HG02840 (cell line): ENCODE measurements at regions not wholly inside any gene's neighbourhood (a gene's known extent, or its start where the extent isn't known, plus 50 kb on each side); places are given as distances from the start of the nearest gene placed in this dataset.
"Not testable (repeated sequence)": the region's sequence is repeated elsewhere in the genome, so short reads cannot be mapped to it uniquely, and the experiment has no call there.

Experiments used
- ATAC-seq: cut with Tn5 transposase; IDR thresholded peaks from one replicate; pipeline ENCODE4 v1.9.1; 2021; ENCODE audit warnings: mild to moderate bottlenecking, moderate library complexity, moderate number of reproducible peaks; ENCODE audit not compliant: unreplicated experiment, low FRiP score

GRCh38 chr6:63440057-63440456 is 120.3 kb upstream of the LGSN start:
- no peak for ATAC-seq

GRCh38 chr6:63440594-63440993 is 120.8 kb upstream of the LGSN start:
- ATAC-seq = no peak

GRCh38 chr6:63441266-63441956 is 121.6 kb upstream of the LGSN start:
- ATAC-seq = no peak

- ATAC-seq = no peak
These were observed 123.1 kb upstream of the LGSN start for GRCh38 chr6:63442870-63443269.

GRCh38 chr6:63444768-63445167 is 125.0 kb upstream of the LGSN start:
- no peak for ATAC-seq

GRCh38 chr6:63446405-63446804 is 125.9 kb upstream of the LOC128125822 start:
- no peak for ATAC-seq

- no peak for ATAC-seq
These were observed 125.1 kb upstream of the LOC128125822 start for GRCh38 chr6:63447134-63447533.

GRCh38 chr6:63448229-63448628 is 124.1 kb upstream of the LOC128125822 start:
- ATAC-seq = no peak

GRCh38 chr6:63449714-63450113 is 122.6 kb upstream of the LOC128125822 start:
- ATAC-seq = no peak

GRCh38 chr6:63451238-63451637 is 121.0 kb upstream of the LOC128125822 start:
- no peak for ATAC-seq

GRCh38 chr6:63452125-63452524 is 120.2 kb upstream of the LOC128125822 start:
- ATAC-seq = no peak

GRCh38 chr6:63456734-63457133 is 115.5 kb upstream of the LOC128125822 start:
- no peak for ATAC-seq

GRCh38 chr6:63458480-63459115 is 113.7 kb upstream of the LOC128125822 start:
- ATAC-seq = no peak

GRCh38 chr6:63459814-63460213 is 112.5 kb upstream of the LOC128125822 start:
- ATAC-seq = no peak

- ATAC-seq = no peak
These were observed 111.3 kb upstream of the LOC128125822 start for GRCh38 chr6:63460971-63461370.

GRCh38 chr6:63464060-63464459 is 108.2 kb upstream of the LOC128125822 start:
- ATAC-seq = no peak

- no peak for ATAC-seq
These were observed 106.5 kb upstream of the LOC128125822 start for GRCh38 chr6:63465750-63466149.

- no peak for ATAC-seq
These were observed 106.0 kb upstream of the LOC128125822 start for GRCh38 chr6:63466242-63466733.

- no peak for ATAC-seq
These were observed 104.9 kb upstream of the LOC128125822 start for GRCh38 chr6:63467247-63467954.

- not testable (repeated sequence) for ATAC-seq
These were observed 101.1 kb upstream of the LOC128125822 start for GRCh38 chr6:63471145-63471544.

GRCh38 chr6:63471654-63472053 is 100.6 kb upstream of the LOC128125822 start:
- ATAC-seq = no peak
